Thymus (tissue), 11 donors: ENCODE measurements at regions not wholly inside any gene's neighbourhood (a gene's known extent, or its start where the extent isn't known, plus 50 kb on each side); places are given as distances from the start of the nearest gene placed in this dataset.

ENCODE experiments used
- DNase-seq, 9 donors: peaks; one replicate each; pipeline ENCODE4 v3.0.0-alpha.2; 2013; ENCODE audit warnings: low spot score in 9 of 9, low read depth in 6 of 9, missing footprints in 1 of 9
- H3K27ac ChIP-seq, 2 donors: one replicate each; pipeline ENCODE4 v1.5.1; 2013; ENCODE audit warnings: control low read depth in 1 of 2, low read depth in 1 of 2, low read length in 1 of 2, mild to moderate bottlenecking in 1 of 2, moderate library complexity in 1 of 2
- H3K27me3 ChIP-seq, 2 donors: one replicate each; pipeline ENCODE4 v1.5.1; 2013; ENCODE audit warnings: low read length in 1 of 2; ENCODE audit not compliant: control insufficient read depth in 2 of 2, insufficient read depth in 1 of 2
- H3K36me3 ChIP-seq, 2 donors: one replicate each; pipeline ENCODE4 v1.5.1; 2013; ENCODE audit warnings: low read length in 1 of 2, mild to moderate bottlenecking in 1 of 2, moderate library complexity in 1 of 2; ENCODE audit not compliant: control insufficient read depth in 2 of 2, insufficient read depth in 2 of 2
- H3K4me1 ChIP-seq, 2 donors: one replicate each; pipeline ENCODE4 v1.5.1; 2013; ENCODE audit warnings: low read length in 2 of 2; ENCODE audit not compliant: control insufficient read depth in 2 of 2, insufficient read depth in 2 of 2
- H3K4me3 ChIP-seq, 2 donors: one replicate each; pipeline ENCODE4 v1.5.1; 2013; ENCODE audit warnings: low read length in 2 of 2, control low read depth in 1 of 2, mild to moderate bottlenecking in 1 of 2
- H3K9me3 ChIP-seq, 2 donors: one replicate each; pipeline ENCODE4 v1.5.1; 2013; ENCODE audit warnings: low read length in 1 of 2, mild to moderate bottlenecking in 1 of 2; ENCODE audit not compliant: control insufficient read depth in 2 of 2, insufficient read depth in 1 of 2
- WGBS: extraction: QIAGEN DNeasy Blood & Tissue Kit; methylation state at CpG from one replicate; pipeline ENCODE4 v1.1.7; 2013; 5-methylcytosine and 5-hydroxymethylcytosine counted together
- donor health status: healthy.

DNA sequence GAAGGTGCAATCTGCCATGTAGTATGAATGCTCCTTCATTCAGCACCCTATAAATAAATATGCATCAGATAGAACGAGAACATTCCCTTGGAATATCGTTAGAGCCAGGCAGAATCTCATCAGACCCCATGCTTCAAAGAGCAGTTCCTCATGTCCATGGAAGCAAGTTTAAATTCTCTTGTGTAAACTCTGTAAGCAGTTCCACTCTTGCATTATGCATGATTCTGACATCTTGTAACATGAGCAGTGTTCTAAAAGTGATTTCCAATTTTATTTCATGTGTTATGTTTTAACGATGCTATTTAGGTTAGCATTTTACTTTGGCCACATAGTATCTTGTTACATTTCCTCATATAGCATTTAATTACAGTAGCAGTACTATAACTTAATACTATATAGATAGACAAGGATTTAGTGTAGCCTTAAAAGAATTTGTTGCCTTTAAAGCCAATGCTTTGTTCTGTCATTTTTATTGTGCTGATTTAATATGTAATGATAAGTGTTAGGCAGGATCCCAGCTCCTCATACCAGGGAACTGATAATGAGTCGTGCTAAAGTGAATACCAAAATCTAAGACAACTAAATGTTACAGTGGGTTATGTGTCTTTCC, 161.2 kb upstream of the NECTIN3 start:
- H3K4me3 ChIP-seq = no peak overlapping the region
- 93% methylated on average over 4 of the region's 4 CpGs for WGBS
- no peaks in the 10 kb centered on the region for H3K27me3 ChIP-seq
- no peaks in the 10 kb centered on the region for H3K36me3 ChIP-seq
- H3K27ac ChIP-seq = no peak overlapping the region
- no peaks in the 10 kb centered on the region for H3K9me3 ChIP-seq
- no peaks in the 10 kb centered on the region for H3K4me1 ChIP-seq
- no peak for DNase-seq

DNA sequence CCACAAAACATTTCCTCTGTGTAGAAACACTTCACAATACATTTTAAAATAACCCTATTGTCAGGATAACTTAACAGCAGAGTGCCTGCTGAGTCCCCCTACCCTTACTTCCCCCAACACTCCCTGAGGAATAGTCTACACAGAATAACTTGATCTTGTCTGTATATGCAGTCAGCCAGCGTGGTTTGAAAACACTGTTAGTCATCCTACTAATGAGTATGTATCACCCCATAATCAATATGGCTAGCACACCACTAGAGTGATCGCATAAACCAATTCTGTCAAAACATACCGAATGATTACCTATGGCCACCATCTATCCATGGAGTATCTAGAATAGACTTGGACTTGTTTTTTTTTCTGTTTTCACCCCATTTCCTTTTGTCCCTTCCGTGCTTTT, 152.7 kb upstream of the NECTIN3 start:
- Histone ChIP-seq H3K36me3 (no peaks in the 10 kb centered on the region), H3K4me1 (no peaks in the 10 kb centered on the region), H3K27me3 (no peaks in the 10 kb centered on the region), H3K27ac (no peak overlapping the region), H3K9me3 (peaks cover 0 to 6% of the 10 kb centered on the region in 2 donors), H3K4me3 (no peak overlapping the region)
- no peak for DNase-seq
- WGBS = 90% methylated on average over 4 of the region's 4 CpGs

GRCh38 chr3:110925798-110926197, 145.8 kb upstream of the NECTIN3 start:
- Histone ChIP-seq H3K4me1 (no peaks in the 10 kb centered on the region), H3K27ac (no peak overlapping the region), H3K9me3 (no peaks in the 10 kb centered on the region), H3K27me3 (no peaks in the 10 kb centered on the region), H3K4me3 (no peak overlapping the region), H3K36me3 (no peaks in the 10 kb centered on the region)
- 85% methylated on average over 4 of the region's 4 CpGs for WGBS
- no peak for DNase-seq

DNA sequence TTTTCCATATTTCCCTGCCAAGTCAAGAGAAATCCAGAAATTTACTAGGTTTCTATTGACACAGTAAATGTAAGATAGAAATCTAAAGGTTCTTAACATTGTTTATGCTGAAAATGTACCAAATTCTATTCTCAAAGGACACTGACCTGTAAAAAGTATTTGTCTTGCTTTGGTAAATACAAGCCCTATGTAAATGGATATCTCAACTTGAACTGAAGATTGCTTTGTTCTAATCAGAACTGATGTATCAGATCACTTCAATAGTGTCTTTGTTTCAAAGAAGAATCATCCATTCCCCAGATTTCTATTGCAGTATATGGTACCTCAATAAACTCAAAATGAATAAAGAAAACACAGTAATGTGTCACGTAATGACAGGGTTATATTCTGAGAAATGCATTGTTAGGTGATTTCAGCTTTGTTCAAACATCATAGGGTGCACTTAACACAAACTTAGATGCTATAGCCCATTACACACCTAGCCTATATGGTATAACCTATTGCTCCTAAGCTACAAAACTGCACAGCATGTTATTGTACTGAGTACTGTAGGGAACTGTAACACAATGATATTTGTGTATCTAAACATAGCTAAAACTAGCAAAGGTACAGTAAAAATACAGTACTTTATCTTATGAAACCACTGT, 143.5 kb upstream of the NECTIN3 start:
- Histone ChIP-seq H3K9me3 (no peaks in the 10 kb centered on the region), H3K27ac (no peak overlapping the region), H3K36me3 (no peaks in the 10 kb centered on the region), H3K27me3 (no peaks in the 10 kb centered on the region), H3K4me1 (no peaks in the 10 kb centered on the region), H3K4me3 (no peak overlapping the region)
- no peak for DNase-seq
- WGBS = 83% methylated on average over 1 of the region's 1 CpG

GRCh38 chr3:110929816-110930215, 141.8 kb upstream of the NECTIN3 start:
- Histone ChIP-seq H3K27ac (no peak overlapping the region), H3K9me3 (no peaks in the 10 kb centered on the region), H3K4me1 (no peaks in the 10 kb centered on the region), H3K27me3 (no peaks in the 10 kb centered on the region), H3K4me3 (no peak overlapping the region), H3K36me3 (no peaks in the 10 kb centered on the region)
- DNase-seq = no peak

DNA sequence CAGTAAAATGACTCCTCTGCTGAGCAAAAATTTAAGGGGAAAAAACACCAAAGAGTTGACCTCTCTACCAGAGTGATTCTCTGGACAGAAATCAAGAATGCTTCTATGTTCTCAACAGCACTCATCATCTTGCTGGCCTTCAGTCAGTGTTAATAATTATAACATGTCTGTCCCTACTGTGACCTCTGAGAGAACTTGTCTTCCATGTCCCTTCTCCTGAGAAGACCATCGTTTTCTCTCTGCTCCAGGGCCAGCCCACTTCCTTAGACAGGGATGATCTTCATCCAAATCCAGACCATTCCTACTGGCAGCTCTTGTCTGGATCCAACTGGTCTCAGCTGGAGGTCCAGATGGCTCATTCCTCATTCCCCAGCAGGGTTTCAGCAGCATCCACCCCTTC, 139.0 kb upstream of the NECTIN3 start:
- Histone ChIP-seq H3K4me3 (no peak overlapping the region), H3K27me3 (no peaks in the 10 kb centered on the region), H3K9me3 (no peaks in the 10 kb centered on the region), H3K36me3 (no peaks in the 10 kb centered on the region), H3K4me1 (no peaks in the 10 kb centered on the region), H3K27ac (no peak overlapping the region)
- DNase-seq = no peak
- 76% methylated on average over 1 of the region's 1 CpG for WGBS

DNA sequence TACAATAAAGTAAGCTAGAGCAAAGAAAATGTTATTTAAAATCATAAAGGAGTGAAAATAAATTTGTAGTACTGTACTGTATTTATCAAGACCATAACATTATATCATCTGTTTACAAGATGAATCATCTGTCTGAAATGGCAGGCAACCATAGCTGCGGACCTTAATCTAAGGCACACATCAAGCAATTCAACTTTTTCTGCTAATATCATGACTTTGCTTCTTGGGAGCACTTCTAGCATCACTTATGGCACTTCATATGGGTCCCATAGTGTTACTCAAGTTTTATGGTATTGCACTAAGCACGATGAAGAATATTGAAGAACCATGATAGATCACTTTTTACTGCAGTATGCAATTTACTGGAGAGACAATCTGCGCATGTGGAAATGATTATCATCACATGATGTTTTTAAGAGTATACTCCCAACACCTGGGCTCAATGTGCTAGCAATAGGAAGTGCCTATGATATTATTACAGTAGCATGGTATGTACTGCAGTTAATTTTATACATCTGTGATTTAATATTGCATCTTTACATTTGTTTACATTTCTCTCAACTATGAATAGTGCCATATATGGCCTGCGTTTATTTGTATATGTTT, 137.7 kb upstream of the NECTIN3 start:
- WGBS = 94% methylated on average over 4 of the region's 4 CpGs
- Histone ChIP-seq H3K36me3 (no peaks in the 10 kb centered on the region), H3K4me1 (no peaks in the 10 kb centered on the region), H3K27ac (no peak overlapping the region), H3K9me3 (no peaks in the 10 kb centered on the region), H3K27me3 (no peaks in the 10 kb centered on the region), H3K4me3 (no peak overlapping the region)
- DNase-seq = no peak

DNA sequence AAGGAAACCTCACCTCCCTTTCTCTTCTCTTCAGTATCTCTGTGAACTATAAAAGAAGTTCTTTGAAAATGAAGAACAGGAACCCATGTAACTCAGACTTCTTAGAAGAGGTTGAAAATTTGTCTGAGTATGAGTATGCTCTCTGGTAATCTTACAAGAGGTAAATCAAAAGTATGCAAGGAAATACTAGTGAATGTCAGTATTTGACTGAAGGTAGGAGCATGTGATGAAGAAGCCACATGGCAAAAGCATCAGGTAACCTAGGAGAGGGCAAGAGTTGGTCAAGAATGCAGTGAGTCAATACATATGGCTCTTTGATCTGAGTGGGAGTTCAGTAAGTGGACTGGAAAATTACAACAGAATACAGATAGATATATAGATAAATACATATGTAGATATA, 133.0 kb upstream of the NECTIN3 start:
- Histone ChIP-seq H3K27ac (no peak overlapping the region), H3K9me3 (no peaks in the 10 kb centered on the region), H3K27me3 (no peaks in the 10 kb centered on the region), H3K4me1 (no peaks in the 10 kb centered on the region), H3K36me3 (no peaks in the 10 kb centered on the region), H3K4me3 (no peak overlapping the region)
- no peak for DNase-seq

- 28% methylated on average over 1 of the region's 1 CpG for WGBS
- H3K27me3 ChIP-seq = no peaks in the 10 kb centered on the region
- H3K36me3 ChIP-seq = no peaks in the 10 kb centered on the region
- H3K4me3 ChIP-seq = no peak overlapping the region
- peaks cover 1 to 4% of the 10 kb centered on the region in 2 donors for H3K9me3 ChIP-seq
- no peaks in the 10 kb centered on the region for H3K4me1 ChIP-seq
- no peak overlapping the region for H3K27ac ChIP-seq
- DNase-seq = no peak
These were observed 131.6 kb upstream of the NECTIN3 start for GRCh38 chr3:110940055-110940454.
